Panc1 (cell line): ENCODE measurements at regions not wholly inside any gene's neighbourhood (a gene's known extent, or its start where the extent isn't known, plus 50 kb on each side); places are given as distances from the start of the nearest gene placed in this dataset.

Experiments used
- CTCF ChIP-seq: fragments of 450-650 bp; IDR thresholded peaks from 2 replicates; pipeline ENCODE4 v1.5.1; 2017; ENCODE audit warnings: mild to moderate bottlenecking
- POLR2AphosphoS5 ChIP-seq: IDR thresholded peaks from 2 replicates; pipeline ENCODE4 v1.6.1; 2012; ENCODE audit warnings: mild to moderate bottlenecking, low read depth, low read length, moderate library complexity
- REST ChIP-seq, 2 experiments: IDR thresholded peaks; 2 replicates each; pipeline ENCODE4 v1.6.1; 2011 to 2012; ENCODE audit warnings: low read depth in 2 of 2, control low read depth in 1 of 2, low read length in 1 of 2, mild to moderate bottlenecking in 1 of 2, moderate library complexity in 1 of 2; ENCODE audit not compliant: insufficient read depth in 1 of 2
- SIN3A ChIP-seq: IDR thresholded peaks from 2 replicates; pipeline ENCODE4 v1.6.1; 2012; ENCODE audit warnings: low read depth, mild to moderate bottlenecking, low read length, moderate library complexity, borderline replicate concordance; ENCODE audit not compliant: insufficient read depth
- TCF7L2 ChIP-seq: IDR thresholded peaks from 2 replicates; pipeline ENCODE4 v1.6.1; 2011; ENCODE audit warnings: mild to moderate bottlenecking, low read depth, low read length, inconsistent platforms

- TF ChIP-seq CTCF, result no peak
- no peak for TF ChIP-seq SIN3A
- TF ChIP-seq REST (IDR thresholded peaks at IDR 0.05; ENCODE audit: insufficient read depth in 1 of 2, low read depth in 2 of 2, low read length in 1 of 2), result no peak
- no peak for TF ChIP-seq POLR2AphosphoS5
- no peak for TF ChIP-seq TCF7L2
Measured at GRCh38 chr22:22346401-22347107, 102.0 kb downstream of the VPREB1 start.
